ENCODE measurements at regions not wholly inside any gene's neighbourhood (a gene's known extent, or its start where the extent isn't known, plus 50 kb on each side); places are given as distances from the start of the nearest gene placed in this dataset.

DNA sequence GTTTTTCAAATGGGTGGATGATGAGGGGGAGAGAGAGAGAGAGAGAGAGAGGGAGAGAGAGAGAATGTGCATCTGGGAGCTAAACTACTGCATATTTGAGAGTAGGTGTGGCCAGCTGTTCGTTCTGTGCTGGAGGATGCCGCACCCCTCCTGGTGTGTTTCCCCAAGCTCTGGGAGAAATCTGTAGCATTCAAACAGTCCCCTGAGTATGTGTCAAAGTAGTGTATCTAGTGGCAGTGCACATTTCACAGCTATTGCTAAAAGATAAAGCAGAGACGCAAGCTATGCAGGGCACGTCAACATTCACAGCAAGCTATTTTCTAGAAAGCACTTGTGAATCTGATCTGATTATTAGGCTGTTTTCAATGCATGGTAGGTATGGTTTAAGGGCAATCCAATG, 83.5 kb upstream of the LIMCH1 start:
- no peak for ATAC-seq
- no TSS peak for BruUV-seq (replicated peaks)

DNA sequence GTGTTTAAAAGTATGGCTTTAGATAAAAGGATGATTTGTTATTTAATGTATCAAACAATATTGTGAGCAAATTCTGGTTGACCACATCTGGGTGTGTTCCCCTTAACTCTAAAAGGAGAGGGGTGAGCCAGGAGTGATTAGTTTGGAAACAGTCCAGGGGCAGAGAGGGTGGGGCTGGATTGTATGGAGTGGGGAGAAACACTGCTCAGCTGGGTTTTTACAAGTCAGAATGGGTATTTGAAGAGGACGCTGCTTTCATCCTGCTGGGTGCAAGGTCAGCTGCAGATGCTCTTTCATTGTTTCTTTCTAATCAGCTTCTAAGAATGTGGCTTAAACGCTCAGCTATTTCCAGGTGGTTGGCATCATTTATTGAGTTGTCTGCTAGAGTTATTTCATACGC, 82.8 kb upstream of the LIMCH1 start:
- H3K4me1 ChIP-seq (ENCODE audit: control insufficient read depth, insufficient read depth, low read length) = no peaks in the 10 kb centered on the region
- TF ChIP-seq, protein P1, sequence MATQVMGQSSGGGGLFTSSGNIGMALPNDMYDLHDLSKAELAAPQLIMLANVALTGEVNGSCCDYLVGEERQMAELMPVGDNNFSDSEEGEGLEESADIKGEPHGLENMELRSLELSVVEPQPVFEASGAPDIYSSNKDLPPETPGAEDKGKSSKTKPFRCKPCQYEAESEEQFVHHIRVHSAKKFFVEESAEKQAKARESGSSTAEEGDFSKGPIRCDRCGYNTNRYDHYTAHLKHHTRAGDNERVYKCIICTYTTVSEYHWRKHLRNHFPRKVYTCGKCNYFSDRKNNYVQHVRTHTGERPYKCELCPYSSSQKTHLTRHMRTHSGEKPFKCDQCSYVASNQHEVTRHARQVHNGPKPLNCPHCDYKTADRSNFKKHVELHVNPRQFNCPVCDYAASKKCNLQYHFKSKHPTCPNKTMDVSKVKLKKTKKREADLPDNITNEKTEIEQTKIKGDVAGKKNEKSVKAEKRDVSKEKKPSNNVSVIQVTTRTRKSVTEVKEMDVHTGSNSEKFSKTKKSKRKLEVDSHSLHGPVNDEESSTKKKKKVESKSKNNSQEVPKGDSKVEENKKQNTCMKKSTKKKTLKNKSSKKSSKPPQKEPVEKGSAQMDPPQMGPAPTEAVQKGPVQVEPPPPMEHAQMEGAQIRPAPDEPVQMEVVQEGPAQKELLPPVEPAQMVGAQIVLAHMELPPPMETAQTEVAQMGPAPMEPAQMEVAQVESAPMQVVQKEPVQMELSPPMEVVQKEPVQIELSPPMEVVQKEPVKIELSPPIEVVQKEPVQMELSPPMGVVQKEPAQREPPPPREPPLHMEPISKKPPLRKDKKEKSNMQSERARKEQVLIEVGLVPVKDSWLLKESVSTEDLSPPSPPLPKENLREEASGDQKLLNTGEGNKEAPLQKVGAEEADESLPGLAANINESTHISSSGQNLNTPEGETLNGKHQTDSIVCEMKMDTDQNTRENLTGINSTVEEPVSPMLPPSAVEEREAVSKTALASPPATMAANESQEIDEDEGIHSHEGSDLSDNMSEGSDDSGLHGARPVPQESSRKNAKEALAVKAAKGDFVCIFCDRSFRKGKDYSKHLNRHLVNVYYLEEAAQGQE (IDR thresholded peaks at IDR 0.05; ENCODE audit: insufficient read depth in 1 of 2, low read depth in 2 of 2, low read length in 1 of 2) = no peak
- TF ChIP-seq, protein P2, sequence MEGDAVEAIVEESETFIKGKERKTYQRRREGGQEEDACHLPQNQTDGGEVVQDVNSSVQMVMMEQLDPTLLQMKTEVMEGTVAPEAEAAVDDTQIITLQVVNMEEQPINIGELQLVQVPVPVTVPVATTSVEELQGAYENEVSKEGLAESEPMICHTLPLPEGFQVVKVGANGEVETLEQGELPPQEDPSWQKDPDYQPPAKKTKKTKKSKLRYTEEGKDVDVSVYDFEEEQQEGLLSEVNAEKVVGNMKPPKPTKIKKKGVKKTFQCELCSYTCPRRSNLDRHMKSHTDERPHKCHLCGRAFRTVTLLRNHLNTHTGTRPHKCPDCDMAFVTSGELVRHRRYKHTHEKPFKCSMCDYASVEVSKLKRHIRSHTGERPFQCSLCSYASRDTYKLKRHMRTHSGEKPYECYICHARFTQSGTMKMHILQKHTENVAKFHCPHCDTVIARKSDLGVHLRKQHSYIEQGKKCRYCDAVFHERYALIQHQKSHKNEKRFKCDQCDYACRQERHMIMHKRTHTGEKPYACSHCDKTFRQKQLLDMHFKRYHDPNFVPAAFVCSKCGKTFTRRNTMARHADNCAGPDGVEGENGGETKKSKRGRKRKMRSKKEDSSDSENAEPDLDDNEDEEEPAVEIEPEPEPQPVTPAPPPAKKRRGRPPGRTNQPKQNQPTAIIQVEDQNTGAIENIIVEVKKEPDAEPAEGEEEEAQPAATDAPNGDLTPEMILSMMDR (IDR thresholded peaks at IDR 0.05) = no peak
- TF ChIP-seq TCF7L2 (IDR thresholded peaks at IDR 0.05; ENCODE audit: low read depth, low read length) = no peak
- no peak for TF ChIP-seq SIN3A (IDR thresholded peaks at IDR 0.05; ENCODE audit: borderline replicate concordance, insufficient read depth, low read depth, low read length)
- no peak for TF ChIP-seq POLR2AphosphoS5 (IDR thresholded peaks at IDR 0.05; ENCODE audit: low read depth, low read length)
- CTCF ChIA-PET = no interaction called here
- H3K27ac ChIP-seq (ENCODE audit: low read length) = no peak overlapping the region
- intact Hi-C loops (cut with micrococcal nuclease; ENCODE audit: unreplicated experiment) (no loop called here), in situ Hi-C loops (cut with HindIII; ENCODE audit: low pct_unique_long_range_greater_than_20kb, low sequenced_read_pairs) (no loop called here)
- DNase-seq (ENCODE audit: low read depth, low spot score) = no peak
- ATAC-seq = no peak
- POLR2A ChIA-PET = no interaction called here
- no peaks in the 10 kb centered on the region for H3K9me3 ChIP-seq (ENCODE audit: control insufficient read depth, insufficient read depth, low read depth, low read length)
- H3K4me3 ChIP-seq (ENCODE audit: low read depth in 2 of 2, low read length in 2 of 2) = no peak overlapping the region
- no TSS peak for BruUV-seq (replicated peaks)
- no peaks in the 10 kb centered on the region for H3K36me3 ChIP-seq (ENCODE audit: control insufficient read depth, insufficient read depth, low read length)
- H3K27me3 ChIP-seq (ENCODE audit: control insufficient read depth, insufficient read depth, low read length) = peaks cover 2% of the 10 kb centered on the region; the same call in 1 of the 2 replicates

More for the DNA sequence above, 83.5 kb upstream of the LIMCH1 start:
- TF ChIP-seq, protein P2 (IDR thresholded peaks at IDR 0.05) = no peak
- TF ChIP-seq, protein P1 (IDR thresholded peaks at IDR 0.05; ENCODE audit: insufficient read depth in 1 of 2, low read depth in 2 of 2, low read length in 1 of 2) = no peak
- TF ChIP-seq POLR2AphosphoS5 (IDR thresholded peaks at IDR 0.05; ENCODE audit: low read depth, low read length) = no peak
- TF ChIP-seq SIN3A (IDR thresholded peaks at IDR 0.05; ENCODE audit: borderline replicate concordance, insufficient read depth, low read depth, low read length) = no peak
- TF ChIP-seq TCF7L2 (IDR thresholded peaks at IDR 0.05; ENCODE audit: low read depth, low read length) = no peak
- POLR2A ChIA-PET = no interaction called here
- Histone ChIP-seq H3K4me1 (ENCODE audit: control insufficient read depth, insufficient read depth, low read length) (no peaks in the 10 kb centered on the region), H3K4me3 (ENCODE audit: low read depth in 2 of 2, low read length in 2 of 2) (no peak overlapping the region), H3K27me3 (ENCODE audit: control insufficient read depth, insufficient read depth, low read length) (peaks cover 2% of the 10 kb centered on the region; the same call in 1 of the 2 replicates), H3K27ac (ENCODE audit: low read length) (no peak overlapping the region), H3K36me3 (ENCODE audit: control insufficient read depth, insufficient read depth, low read length) (no peaks in the 10 kb centered on the region), H3K9me3 (ENCODE audit: control insufficient read depth, insufficient read depth, low read depth, low read length) (no peaks in the 10 kb centered on the region)
- intact Hi-C loops (cut with micrococcal nuclease; ENCODE audit: unreplicated experiment) = no loop called here
- CTCF ChIA-PET = no interaction called here
- in situ Hi-C loops (cut with HindIII; ENCODE audit: low pct_unique_long_range_greater_than_20kb, low sequenced_read_pairs) = no loop called here
- no peak for DNase-seq (ENCODE audit: low read depth, low spot score)

Data from Panc1 (cell line).